ENCODE measurements at regions not wholly inside any gene's neighbourhood (a gene's known extent, or its start where the extent isn't known, plus 50 kb on each side); places are given as distances from the start of the nearest gene placed in this dataset.
A peak's percentile ranks its signal among the peaks of the same experiment; 100 is the strongest.

- Mint-ChIP-seq H3K36me3 (no peaks in the 10 kb centered on the region), H3K27ac (peak overlapping the region in 1 of 2 donors; percentile 64), H3K4me3 (no peak overlapping the region), H3K4me1 (peaks cover 15 to 56% of the 10 kb centered on the region in 2 donors), H3K27me3 (ENCODE audit: low read depth in 2 of 2) (no peaks in the 10 kb centered on the region), H3K9me3 (no peaks in the 10 kb centered on the region)
- DNase-seq (no peak), ATAC-seq (no peak)
- Histone ChIP-seq H3K27me3 (ENCODE audit: control insufficient read depth, insufficient read depth, low read length) (no peaks in the 10 kb centered on the region), H3K36me3 (ENCODE audit: control insufficient read depth, insufficient read depth, low read length) (peaks cover 1% of the 10 kb centered on the region), H3K9me3 (ENCODE audit: control insufficient read depth, insufficient read depth, low read length) (no peaks in the 10 kb centered on the region), H3K4me1 (ENCODE audit: control insufficient read depth, insufficient read depth, low read length) (peaks cover 42% of the 10 kb centered on the region), H3K4me3 (ENCODE audit: low read length) (no peak overlapping the region), H3K27ac (ENCODE audit: low read length) (no peak overlapping the region)
- TF ChIP-seq CTCF (IDR thresholded peaks at IDR 0.05): no peak
- intact Hi-C loops (cut with micrococcal nuclease): no loop called here
- 96% methylated on average over 16 of the region's 16 CpGs for WGBS (ENCODE audit: insufficient coverage)
Observed at GRCh38 chr12:124435806-124436345, 131.5 kb downstream of the NCOR2 start.

GRCh38 chr12:124434951-124435805 is 132.2 kb downstream of the NCOR2 start:
- H3K4me1 Mint-ChIP-seq: peaks cover 17 to 58% of the 10 kb centered on the region in 2 donors
- H3K36me3 Mint-ChIP-seq: no peaks in the 10 kb centered on the region
- no peaks in the 10 kb centered on the region for H3K9me3 Mint-ChIP-seq
- Histone ChIP-seq H3K27ac (ENCODE audit: low read length) (no peak overlapping the region), H3K27me3 (ENCODE audit: control insufficient read depth, insufficient read depth, low read length) (no peaks in the 10 kb centered on the region), H3K36me3 (ENCODE audit: control insufficient read depth, insufficient read depth, low read length) (peaks cover 5% of the 10 kb centered on the region), H3K4me3 (ENCODE audit: low read length) (no peak overlapping the region), H3K9me3 (ENCODE audit: control insufficient read depth, insufficient read depth, low read length) (no peaks in the 10 kb centered on the region), H3K4me1 (ENCODE audit: control insufficient read depth, insufficient read depth, low read length) (peaks cover 42% of the 10 kb centered on the region)
- H3K27me3 Mint-ChIP-seq (ENCODE audit: low read depth in 2 of 2): no peaks in the 10 kb centered on the region
- no peak overlapping the region for H3K4me3 Mint-ChIP-seq
- ATAC-seq: no peak
- no peak for TF ChIP-seq CTCF (IDR thresholded peaks at IDR 0.05)
- 92% methylated on average over 17 of the region's 17 CpGs for whole genome bisulfite sequencing (ENCODE audit: insufficient coverage)
- peak overlapping the region in 1 of 2 donors; percentile 64 for H3K27ac Mint-ChIP-seq
- no peak for DNase-seq
- intact Hi-C loops (cut with micrococcal nuclease): no loop called here

GRCh38 chr12:124434354-124434753 is 133.1 kb downstream of the NCOR2 start:
- WGBS (ENCODE audit: insufficient coverage): 93% methylated on average over 6 of the region's 10 CpGs
- Histone ChIP-seq H3K9me3 (ENCODE audit: control insufficient read depth, insufficient read depth, low read length) (no peaks in the 10 kb centered on the region), H3K4me1 (ENCODE audit: control insufficient read depth, insufficient read depth, low read length) (peaks cover 41% of the 10 kb centered on the region), H3K27me3 (ENCODE audit: control insufficient read depth, insufficient read depth, low read length) (no peaks in the 10 kb centered on the region), H3K4me3 (ENCODE audit: low read length) (no peak overlapping the region), H3K27ac (ENCODE audit: low read length) (no peak overlapping the region), H3K36me3 (ENCODE audit: control insufficient read depth, insufficient read depth, low read length) (peaks cover 12% of the 10 kb centered on the region)
- TF ChIP-seq CTCF (IDR thresholded peaks at IDR 0.05): no peak
- Mint-ChIP-seq H3K9me3 (no peaks in the 10 kb centered on the region), H3K27me3 (ENCODE audit: low read depth in 2 of 2) (no peaks in the 10 kb centered on the region), H3K27ac (no peak overlapping the region), H3K4me1 (peaks cover 17 to 66% of the 10 kb centered on the region in 2 donors), H3K36me3 (no peaks in the 10 kb centered on the region), H3K4me3 (no peak overlapping the region)
- ATAC-seq (no peak), DNase-seq (no peak)
- intact Hi-C loops (cut with micrococcal nuclease): no loop called here
